ENCODE measurements at regions not wholly inside any gene's neighbourhood (a gene's known extent, or its start where the extent isn't known, plus 50 kb on each side); places are given as distances from the start of the nearest gene placed in this dataset.

DNA sequence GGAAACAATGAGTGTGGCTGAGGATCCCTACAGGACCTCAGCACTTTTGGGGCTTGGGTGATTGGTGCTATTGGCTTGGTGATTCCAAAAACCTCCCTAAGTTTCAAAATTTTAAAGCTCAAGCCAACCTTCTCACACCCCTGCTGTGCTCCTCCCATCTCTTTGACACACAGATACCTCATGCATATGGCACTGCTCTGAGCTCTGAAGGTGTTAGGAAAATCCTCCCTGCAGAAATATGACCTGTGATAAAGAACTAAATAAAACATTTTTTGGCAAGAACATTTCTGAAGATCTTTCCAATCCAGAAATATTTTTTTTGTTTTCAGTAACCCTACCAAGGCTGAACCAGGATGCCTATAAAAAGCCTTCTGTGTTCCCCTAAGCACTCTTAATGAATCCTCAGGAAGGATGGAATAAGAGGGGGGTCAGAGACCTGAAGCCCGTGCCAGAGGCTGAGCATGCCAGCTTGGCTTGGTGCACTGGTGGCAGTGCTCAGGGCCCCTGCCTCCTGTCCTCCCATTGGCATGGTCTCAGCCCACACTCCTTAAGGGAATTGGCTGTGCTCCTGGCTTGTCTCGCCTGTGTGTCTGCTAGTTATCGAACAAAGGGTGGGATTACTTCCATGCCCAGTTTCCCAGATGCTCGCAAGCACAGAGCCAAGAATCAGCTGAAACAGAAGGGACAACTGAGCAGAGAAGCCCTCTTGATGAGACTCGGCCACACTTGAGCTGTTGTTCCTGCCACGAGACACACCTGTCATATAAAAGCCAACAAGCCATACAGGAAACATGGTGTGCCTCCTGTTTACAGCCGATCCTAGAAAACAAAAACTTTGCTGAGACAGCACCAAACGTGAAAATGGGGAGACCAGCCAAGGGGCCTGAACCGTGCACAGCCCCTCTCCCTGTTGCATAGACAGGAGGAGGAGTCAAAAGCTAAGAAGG, 132.7 kb upstream of the EEA1 start:
- no peak overlapping the region for H3K4me3 ChIP-seq (ENCODE audit: low read length)
- DNase-seq (ENCODE audit: low read depth, low spot score) = no peak

DNA sequence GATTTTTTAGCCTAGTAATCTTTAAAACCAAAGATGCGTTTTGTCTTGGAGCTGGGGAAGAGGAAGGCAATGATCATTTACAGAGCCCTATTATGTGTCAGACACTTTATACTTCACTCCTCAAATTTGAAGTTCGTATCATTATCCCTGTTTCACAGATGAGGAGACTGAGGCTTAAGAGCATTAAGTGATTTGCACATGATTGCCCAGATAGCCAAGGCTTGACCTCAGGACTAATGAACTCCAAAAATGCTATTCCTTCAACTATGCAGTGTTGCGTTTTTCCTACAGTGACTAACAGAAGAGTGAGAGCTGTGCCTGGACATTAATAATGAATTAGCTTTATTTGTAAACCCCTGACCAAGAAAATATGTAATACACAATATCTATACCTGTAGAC, 136.8 kb upstream of the EEA1 start:
- no peak for DNase-seq (ENCODE audit: low read depth, low spot score)

DNA sequence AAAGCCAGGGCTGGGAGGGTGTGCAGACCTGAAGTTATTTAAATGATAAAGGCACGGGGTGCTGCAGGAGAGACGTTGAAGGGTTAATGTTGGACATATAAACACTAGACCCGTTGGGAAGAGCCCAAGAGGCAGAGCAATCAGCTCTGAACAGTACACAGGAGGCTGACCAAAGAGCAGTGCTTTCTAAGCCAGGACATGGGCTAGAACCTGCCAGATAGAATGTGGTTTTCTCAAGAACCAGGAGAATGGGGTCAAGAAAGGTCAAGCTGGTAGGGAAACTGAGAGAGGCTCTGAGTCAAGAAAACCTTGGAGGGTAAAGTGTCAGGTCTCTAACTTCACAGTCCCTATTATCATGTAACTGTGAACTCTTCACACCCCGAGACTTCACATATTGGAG, 143.2 kb upstream of the EEA1 start:
- H3K4me3 ChIP-seq (ENCODE audit: low read length) = no peak overlapping the region
- no peak for DNase-seq (ENCODE audit: low read depth, low spot score)

More for the DNA sequence above, 136.8 kb upstream of the EEA1 start:
- no peak overlapping the region for H3K4me3 ChIP-seq (ENCODE audit: low read length)

DNA sequence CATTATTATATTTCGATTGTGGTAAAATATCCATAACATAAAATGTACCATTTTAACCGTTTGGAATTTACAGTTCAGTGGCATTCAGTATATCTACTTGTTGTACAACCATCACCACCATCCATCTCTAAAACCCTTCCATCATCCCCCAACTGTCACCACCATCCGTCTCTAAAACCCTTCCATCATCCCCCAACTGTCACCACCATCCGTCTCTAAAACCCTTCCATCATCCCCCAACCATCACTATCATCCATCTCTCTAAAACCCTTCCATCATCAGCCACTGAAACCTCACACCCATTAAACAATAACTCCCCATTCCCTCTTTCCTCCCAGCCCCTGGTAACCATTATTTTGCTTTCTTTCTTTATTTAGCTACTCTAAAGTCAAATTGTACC, 144.2 kb upstream of the EEA1 start:
- H3K4me3 ChIP-seq (ENCODE audit: low read length) = no peak overlapping the region
- DNase-seq (ENCODE audit: low read depth, low spot score) = no peak

DNA sequence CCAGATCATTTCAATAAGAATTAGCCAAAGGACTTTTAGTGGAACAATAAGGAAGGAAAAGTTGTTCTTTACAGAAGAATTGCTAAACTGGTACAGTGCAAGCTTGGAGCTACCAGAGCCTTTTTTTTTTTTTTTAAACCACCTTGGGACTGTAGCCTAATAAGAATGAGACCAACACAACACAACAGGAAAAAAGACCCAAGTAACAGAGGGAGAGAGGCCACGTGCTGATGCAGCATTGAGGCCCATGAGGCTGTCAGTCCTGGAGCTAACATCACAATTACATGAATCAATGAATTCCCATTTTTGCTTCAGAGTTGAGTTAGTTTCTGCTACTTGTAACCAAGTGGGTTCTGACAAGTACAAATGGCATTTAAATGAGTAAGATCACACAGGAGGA, 149.0 kb upstream of the EEA1 start:
- no peak overlapping the region for H3K4me3 ChIP-seq (ENCODE audit: low read length)
- no peak for DNase-seq (ENCODE audit: low read depth, low spot score)

DNA sequence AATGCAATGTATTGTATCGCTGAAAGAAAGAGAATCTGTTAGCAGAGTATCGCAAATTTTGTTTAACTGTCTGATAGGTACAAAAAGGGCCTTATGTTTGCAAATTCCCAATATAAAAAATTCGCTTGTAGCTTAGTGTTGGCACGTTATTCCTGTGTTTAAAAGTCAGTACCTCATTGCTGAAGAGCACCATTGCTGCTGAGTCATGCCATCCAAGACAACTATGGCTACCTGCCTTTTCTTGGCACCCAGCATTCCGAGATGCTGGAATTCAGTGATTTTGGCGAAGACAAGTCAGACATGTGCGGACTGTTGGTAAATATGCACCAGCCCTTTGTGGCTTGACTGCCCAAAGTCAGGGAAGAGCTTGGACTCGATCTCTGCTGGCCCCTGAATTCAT, 149.5 kb upstream of the EEA1 start:
- H3K4me3 ChIP-seq (ENCODE audit: low read length) = no peak overlapping the region
- DNase-seq (ENCODE audit: low read depth, low spot score) = no peak

DNA sequence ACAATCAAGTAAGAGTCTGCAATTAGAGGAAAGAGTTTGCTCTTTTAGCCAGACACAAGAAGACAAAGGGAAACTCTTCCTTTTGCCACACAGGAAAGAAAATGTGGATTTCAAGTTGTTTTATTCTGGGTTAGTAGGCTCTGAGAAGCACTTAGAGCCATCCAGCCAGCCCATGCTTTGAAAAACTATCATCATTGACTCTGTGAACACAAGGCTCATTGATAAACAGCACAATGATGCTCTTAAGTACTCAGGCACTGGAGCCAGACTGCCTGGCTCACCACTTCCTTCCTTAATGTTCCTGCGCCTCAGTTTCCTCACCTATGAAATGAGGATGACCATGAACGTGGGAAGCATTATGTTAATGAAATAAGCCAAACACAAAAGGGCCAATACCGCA, 150.2 kb upstream of the EEA1 start:
- DNase-seq (ENCODE audit: low read depth, low spot score) = no peak
- H3K4me3 ChIP-seq (ENCODE audit: low read length) = no peak overlapping the region

DNA sequence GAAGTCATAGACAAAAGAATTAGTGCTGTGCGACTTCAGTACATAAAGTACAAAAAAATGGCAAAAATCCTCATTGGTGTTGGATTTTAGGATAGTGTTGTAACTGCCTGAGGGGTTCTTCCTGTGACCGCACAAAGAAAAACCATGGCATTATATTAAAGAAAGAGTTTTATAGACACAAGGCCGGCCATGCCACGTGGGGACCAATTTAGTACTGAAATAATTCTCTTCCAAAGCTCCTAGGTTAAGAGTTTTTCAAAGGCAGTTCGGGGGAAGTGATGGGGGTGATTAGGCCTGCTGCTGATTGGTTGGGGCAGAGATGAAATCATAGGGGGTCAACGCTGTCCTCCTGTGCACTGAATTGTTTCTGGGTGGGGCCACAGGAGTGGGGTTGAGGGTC, 150.9 kb upstream of the EEA1 start:
- H3K4me3 ChIP-seq (ENCODE audit: low read length) = no peak overlapping the region
- no peak for DNase-seq (ENCODE audit: low read depth, low spot score)

DNA sequence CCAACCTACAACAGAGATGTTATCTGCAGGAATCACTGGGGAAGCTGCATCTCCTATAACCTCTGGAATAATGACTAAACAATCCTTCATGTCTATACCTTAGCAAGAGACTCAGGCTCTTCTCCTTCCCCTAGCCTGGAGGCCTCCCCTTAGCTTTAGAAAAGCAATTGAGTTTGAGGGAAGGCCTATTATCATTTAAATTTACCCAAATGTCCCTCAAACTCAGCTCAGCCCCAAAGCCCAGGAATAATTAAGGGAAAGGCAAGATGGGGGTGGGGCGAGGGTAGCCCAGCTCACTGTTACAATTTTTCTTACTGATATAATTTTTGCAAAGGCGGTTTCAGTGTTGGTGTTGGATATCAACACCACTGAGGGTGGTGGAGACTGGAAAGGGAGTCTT, 151.4 kb upstream of the EEA1 start:
- no peak overlapping the region for H3K4me3 ChIP-seq (ENCODE audit: low read length)
- DNase-seq (ENCODE audit: low read depth, low spot score) = no peak

DNA sequence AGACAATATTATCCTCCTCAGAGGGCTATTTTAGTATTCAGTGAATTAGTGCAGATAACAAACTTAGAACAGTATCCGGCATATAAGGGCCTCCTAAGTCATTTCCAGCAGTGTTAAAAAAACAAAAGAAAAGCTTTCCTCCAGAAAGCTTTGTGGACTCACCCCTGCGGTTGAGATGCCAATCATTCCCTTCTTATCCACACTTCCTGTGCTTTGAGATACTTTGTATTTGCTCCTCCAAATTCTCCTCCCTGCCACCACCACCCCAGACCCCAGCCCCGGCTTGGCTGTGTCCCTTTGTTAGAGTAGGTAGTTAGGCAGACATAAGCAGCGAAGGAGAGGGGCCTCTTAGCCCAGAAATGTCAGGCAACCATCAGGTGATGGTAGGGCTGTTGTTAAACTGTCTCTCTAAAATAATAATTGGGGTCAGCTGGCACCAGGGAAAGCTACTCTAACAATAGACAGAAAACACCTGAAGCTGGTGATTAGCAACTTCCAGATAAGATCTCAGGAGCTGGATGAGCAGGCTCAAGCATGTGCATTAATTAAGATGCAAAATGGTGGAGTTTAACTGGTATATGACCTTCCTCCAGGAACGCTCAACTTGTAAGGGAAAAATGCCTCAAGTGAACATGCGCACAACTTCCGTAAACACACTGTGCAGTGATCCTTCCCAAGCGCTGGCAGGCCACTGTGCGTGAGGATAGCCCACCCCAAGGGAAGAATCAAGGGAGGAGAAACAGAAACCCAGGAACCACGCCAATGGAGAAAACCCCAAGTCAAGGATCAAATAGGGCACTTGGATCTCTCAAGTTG, 152.1 kb upstream of the EEA1 start:
- no peak for DNase-seq (ENCODE audit: low read depth, low spot score)
- H3K4me3 ChIP-seq (ENCODE audit: low read length) = no peak overlapping the region

GRCh38 chr12:93081810-93082165, 152.7 kb upstream of the EEA1 start:
- H3K4me3 ChIP-seq (ENCODE audit: low read length) = no peak overlapping the region
- no peak for DNase-seq (ENCODE audit: low read depth, low spot score)

DNA sequence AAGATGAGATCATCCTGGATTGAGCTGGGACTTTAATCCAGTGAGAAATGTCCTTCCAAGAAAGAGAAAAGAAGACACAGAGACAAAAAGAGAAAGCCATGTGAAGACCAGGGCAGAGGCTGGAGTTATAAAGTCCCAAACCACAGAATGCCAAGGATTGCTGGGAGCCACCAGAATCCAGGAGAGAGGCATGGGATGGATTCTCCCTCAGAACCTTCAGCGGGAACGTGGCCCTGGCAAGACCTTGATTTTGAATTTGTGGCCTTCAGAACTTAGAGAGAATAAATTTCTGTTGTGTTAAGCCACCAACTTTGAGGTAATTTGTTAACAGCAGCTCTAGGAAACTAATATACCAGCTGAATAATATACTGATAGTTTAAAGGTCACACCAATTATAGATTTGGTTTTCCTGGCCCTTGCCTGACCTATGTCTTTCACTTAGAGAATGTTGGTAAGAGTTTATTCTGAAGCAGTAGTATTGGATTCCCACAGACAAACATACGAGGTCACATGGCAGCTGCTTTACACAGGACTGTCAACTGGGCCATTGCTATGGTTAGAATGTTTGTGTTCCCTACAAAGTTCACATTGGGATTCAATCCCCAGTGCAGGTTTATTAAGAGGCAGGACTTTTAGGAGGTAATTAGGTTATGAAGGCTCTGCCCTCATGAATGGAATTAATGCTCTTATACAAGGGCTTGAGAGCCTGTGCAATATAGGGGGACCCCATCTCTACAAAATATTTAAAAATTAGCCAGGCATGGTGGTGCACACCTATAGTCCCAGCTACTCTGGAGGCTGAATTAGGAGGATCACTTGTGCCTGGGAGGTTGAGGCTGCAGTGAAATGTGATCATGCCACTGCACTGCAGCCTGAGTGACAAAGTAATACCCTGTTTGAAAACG, 156.5 kb upstream of the EEA1 start:
- no peak for DNase-seq (ENCODE audit: low read depth, low spot score)
- no peak overlapping the region for H3K4me3 ChIP-seq (ENCODE audit: low read length)

GRCh38 chr12:93086288-93086727, 157.2 kb upstream of the EEA1 start:
- DNase-seq (ENCODE audit: low read depth, low spot score) = no peak
- H3K4me3 ChIP-seq (ENCODE audit: low read length) = no peak overlapping the region

- no peak overlapping the region for H3K4me3 ChIP-seq (ENCODE audit: low read length)
- no peak for DNase-seq (ENCODE audit: low read depth, low spot score)
Measured at GRCh38 chr12:93087840-93088610, 158.9 kb upstream of the EEA1 start.

GRCh38 chr12:93089805-93090569, 160.9 kb upstream of the EEA1 start:
- DNase-seq (ENCODE audit: low read depth, low spot score) = peak; percentile 27
- no peak overlapping the region for H3K4me3 ChIP-seq (ENCODE audit: low read length)

DNA sequence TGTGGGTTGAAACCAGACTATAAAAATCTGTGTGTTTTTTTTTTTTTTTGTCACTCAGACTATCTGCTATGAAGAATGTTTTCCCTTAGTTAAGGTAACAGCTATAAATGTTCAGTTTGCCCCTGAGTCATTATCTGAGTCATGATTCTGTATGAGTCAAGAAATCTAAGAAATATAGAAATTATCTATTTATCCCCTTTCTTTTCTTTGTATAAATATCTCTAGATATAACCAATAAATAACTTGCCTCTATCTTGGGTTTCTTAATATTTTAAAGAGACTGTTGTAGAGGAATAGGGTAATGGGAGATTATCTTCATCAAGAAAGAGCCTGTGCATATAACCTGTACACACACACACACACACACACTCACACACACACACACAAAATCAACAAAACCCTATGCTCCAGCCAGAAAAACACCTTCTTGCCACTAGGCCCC, 161.7 kb upstream of the EEA1 start:
- no peak for DNase-seq (ENCODE audit: low read depth, low spot score)
- no peak overlapping the region for H3K4me3 ChIP-seq (ENCODE audit: low read length)

DNA sequence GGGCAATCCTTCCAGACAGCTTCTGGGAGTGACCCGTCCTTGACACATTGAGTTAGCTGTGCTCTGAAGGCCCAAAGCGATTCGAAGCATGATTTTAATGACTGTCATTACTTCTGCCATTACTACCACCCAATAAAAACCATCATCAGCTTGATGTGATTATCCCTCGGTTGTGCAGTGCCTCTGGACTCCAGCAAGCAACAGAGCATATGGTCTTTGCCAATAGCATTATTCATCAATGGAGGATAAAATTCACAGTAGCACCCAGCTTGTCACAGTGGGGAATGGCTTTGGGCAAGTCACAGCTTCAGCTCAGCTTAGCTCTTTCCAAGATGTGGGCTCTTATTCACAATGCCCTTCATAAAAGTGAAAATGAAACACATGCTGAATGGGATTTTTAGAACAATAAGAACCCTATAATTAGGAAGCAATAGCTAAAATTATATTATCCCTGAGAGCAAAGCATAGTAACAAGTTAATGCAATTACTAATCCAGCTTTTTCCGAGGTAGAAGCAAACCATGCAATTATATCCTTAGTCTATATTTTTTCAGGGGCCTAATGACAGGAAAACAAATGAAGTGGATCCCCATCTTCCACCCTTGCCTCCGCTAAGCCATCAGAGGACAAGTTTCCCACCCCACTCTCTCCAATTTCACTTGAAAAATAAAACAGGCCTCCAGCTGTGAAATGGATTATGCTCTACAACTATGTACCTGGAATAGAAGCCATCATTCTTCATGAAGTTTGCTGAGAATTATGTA, 163.0 kb upstream of the EEA1 start:
- no peak for DNase-seq (ENCODE audit: low read depth, low spot score)
- no peak overlapping the region for H3K4me3 ChIP-seq (ENCODE audit: low read length)
